Kidney tubule cell (primary cell): ENCODE measurements at regions not wholly inside any gene's neighbourhood (a gene's known extent, or its start where the extent isn't known, plus 50 kb on each side); places are given as distances from the start of the nearest gene placed in this dataset.

Experiments used
- DNase-seq: peaks from one replicate; pipeline ENCODE4 v3.0.0-alpha.2; 2018; ENCODE audit warnings: low spot score

GRCh38 chr1:212558693-212559480 is 49.7 kb upstream of the ATF3 start:
- peak; percentile 91 for DNase-seq
